ENCODE measurements at regions not wholly inside any gene's neighbourhood (a gene's known extent, or its start where the extent isn't known, plus 50 kb on each side); places are given as distances from the start of the nearest gene placed in this dataset.

GRCh38 chr2:128639693-128640092, 321.0 kb upstream of the HS6ST1 start:
- TF ChIP-seq CTCF (IDR thresholded peaks at IDR 0.05; ENCODE audit: extremely low read depth in 1 of 2, insufficient read depth in 1 of 2, low read depth in 1 of 2, low read length in 2 of 2) (no peak), FOS (IDR thresholded peaks at IDR 0.05; ENCODE audit: borderline replicate concordance, insufficient read depth, low read length) (no peak), POLR2A (IDR thresholded peaks at IDR 0.05; ENCODE audit: low read depth, low read length) (no peak), POLR2AphosphoS5 (IDR thresholded peaks at IDR 0.05; ENCODE audit: insufficient read depth, low read depth, low read length) (no peak), JUN (IDR thresholded peaks at IDR 0.05; ENCODE audit: borderline replicate concordance, insufficient read depth, insufficient read length, low read depth) (no peak), EZH2 (IDR thresholded peaks at IDR 0.05; ENCODE audit: borderline replicate concordance, low read depth, low read length, severe bottlenecking) (no peak), MAX (IDR thresholded peaks at IDR 0.05; ENCODE audit: insufficient read depth, insufficient read length) (no peak)
